NCI-H69 (cell line): ENCODE measurements at regions not wholly inside any gene's neighbourhood (a gene's known extent, or its start where the extent isn't known, plus 50 kb on each side); places are given as distances from the start of the nearest gene placed in this dataset.
"Not testable (repeated sequence)": the region's sequence is repeated elsewhere in the genome, so short reads cannot be mapped to it uniquely, and the experiment has no call there.

Experiments used
- DNase-seq: peaks from one replicate; lab custom pipeline; 2025; lab: John Stamatoyannopoulos, UW

- DNase-seq: no peak
These were observed 1011.5 kb downstream of the PCDH19 start for GRCh38 chrX:99398545-99398944.

GRCh38 chrX:99397879-99398278 is 1012.2 kb downstream of the PCDH19 start:
- no peak for DNase-seq

- DNase-seq: no peak
These were observed 1015.6 kb downstream of the PCDH19 start for GRCh38 chrX:99394456-99394855.

GRCh38 chrX:99384594-99385374 is 1025.3 kb downstream of the PCDH19 start:
- no peak for DNase-seq

GRCh38 chrX:99383786-99384185 is 1026.3 kb downstream of the PCDH19 start:
- no peak for DNase-seq

GRCh38 chrX:99371976-99372595 is 1038.0 kb downstream of the PCDH19 start:
- DNase-seq: no peak

GRCh38 chrX:99353412-99353811 is 1056.7 kb downstream of the PCDH19 start:
- no peak for DNase-seq

- no peak for DNase-seq
These were observed 1061.8 kb downstream of the PCDH19 start for GRCh38 chrX:99348256-99348655.

GRCh38 chrX:99308302-99308701 is 1101.8 kb downstream of the PCDH19 start:
- no peak for DNase-seq

GRCh38 chrX:99305573-99305972 is 1104.5 kb downstream of the PCDH19 start:
- DNase-seq: no peak

- DNase-seq: peak; percentile 6
These were observed 1108.1 kb downstream of the PCDH19 start for GRCh38 chrX:99301990-99302389.

- no peak for DNase-seq
These were observed 1138.4 kb downstream of the PCDH19 start for GRCh38 chrX:99271641-99272040.

- DNase-seq: no peak
These were observed 1143.8 kb downstream of the PCDH19 start for GRCh38 chrX:99266255-99266654.

- DNase-seq: no peak
These were observed 1161.9 kb downstream of the PCDH19 start for GRCh38 chrX:99248180-99248579.

GRCh38 chrX:99242001-99242400 is 1168.1 kb downstream of the PCDH19 start:
- no peak for DNase-seq

- DNase-seq: not testable (repeated sequence)
These were observed 1175.7 kb downstream of the PCDH19 start for GRCh38 chrX:99234384-99234783.

GRCh38 chrX:99192421-99192820 is 1217.7 kb downstream of the PCDH19 start:
- no peak for DNase-seq

- no peak for DNase-seq
These were observed 1225.9 kb downstream of the PCDH19 start for GRCh38 chrX:99184153-99184552.

- no peak for DNase-seq
These were observed 1237.1 kb downstream of the PCDH19 start for GRCh38 chrX:99172958-99173357.

- DNase-seq: no peak
These were observed 1267.3 kb downstream of the PCDH19 start for GRCh38 chrX:99142745-99143144.

- DNase-seq: no peak
These were observed 1272.6 kb downstream of the PCDH19 start for GRCh38 chrX:99137488-99137887.

- DNase-seq: no peak
These were observed 1293.1 kb downstream of the PCDH19 start for GRCh38 chrX:99117011-99117410.

- DNase-seq: no peak
These were observed 1314.0 kb downstream of the PCDH19 start for GRCh38 chrX:99095965-99096635.
